Body of pancreas (tissue), 4 donors: ENCODE measurements at regions not wholly inside any gene's neighbourhood (a gene's known extent, or its start where the extent isn't known, plus 50 kb on each side); places are given as distances from the start of the nearest gene placed in this dataset.

Experiments used
- ATAC-seq: fragments of 150-250 bp; one replicate; pipeline ENCODE4 v1.9.1; 2016
- DNase-seq, 4 donors: peaks; one replicate each; pipeline ENCODE4 v3.0.0-alpha.2; 2019
- H3K27ac ChIP-seq, 4 donors: fragments of 200-600 bp; sonication (generic); 1 replicate in 3 of 4; 2 replicates in 1 of 4; pipeline versions ENCODE4 v1.5.1 to v1.6.1; 2016 to 2019; ENCODE audit warnings: mild to moderate bottlenecking in 1 of 4, mixed read lengths in 1 of 4, moderate library complexity in 1 of 4
- H3K27me3 ChIP-seq, 2 donors: fragments of 200-600 bp; sonication (generic); one replicate each; pipeline ENCODE4 v1.6.0; 2016; ENCODE audit warnings: mild to moderate bottlenecking in 1 of 2
- H3K36me3 ChIP-seq, 2 donors: fragments of 200-600 bp; sonication (generic); replicated peaks in 1 of 2; 2 replicates each; pipeline ENCODE4 v1.5.1; 2016; ENCODE audit warnings: low read depth in 2 of 2; ENCODE audit not compliant: insufficient read depth in 1 of 2
- H3K4me1 ChIP-seq: fragments of 200-600 bp; sonication (generic); one replicate; pipeline ENCODE4 v1.6.0; 2016
- H3K4me3 ChIP-seq, 2 donors: fragments of 200-600 bp; sonication (generic); 1 replicate in 1 of 2; 2 replicates in 1 of 2; pipeline ENCODE4 v1.5.1; 2016 to 2019
- H3K9me3 ChIP-seq, 3 donors: fragments of 200-600 bp; sonication (generic); 1 replicate in 2 of 3; 2 replicates in 1 of 3; pipeline ENCODE4 v1.5.1; 2016
- POLR2A ChIP-seq, 3 donors: fragments of 450-650 bp; IDR thresholded peaks; one replicate each; pipeline ENCODE4 v1.6.1; 2016; ENCODE audit warnings: antibody characterized with exemption in 3 of 3, mild to moderate bottlenecking in 2 of 3
- WGBS, 2 donors: methylation state at CpG; one replicate each; pipeline ENCODE4 v1.1.5; 2017; 5-methylcytosine and 5-hydroxymethylcytosine counted together
- intact Hi-C: fragments of 100-400 bp; cut with DNase I; formaldehyde crosslinking; loops from one replicate; pipeline ENCODE4 v1.15.1; 2023
- TF ChIP-seq, protein P1 (sequence below), 7 experiments: fragments of 450-650 bp in 4 of 7; fragments of 200-600 bp in 3 of 7; sonication (generic) in 3 of 7; IDR thresholded peaks; one replicate each; pipeline ENCODE4 v1.5.1; 2016 to 2019; ENCODE audit warnings: antibody characterized with exemption in 7 of 7

DNA sequence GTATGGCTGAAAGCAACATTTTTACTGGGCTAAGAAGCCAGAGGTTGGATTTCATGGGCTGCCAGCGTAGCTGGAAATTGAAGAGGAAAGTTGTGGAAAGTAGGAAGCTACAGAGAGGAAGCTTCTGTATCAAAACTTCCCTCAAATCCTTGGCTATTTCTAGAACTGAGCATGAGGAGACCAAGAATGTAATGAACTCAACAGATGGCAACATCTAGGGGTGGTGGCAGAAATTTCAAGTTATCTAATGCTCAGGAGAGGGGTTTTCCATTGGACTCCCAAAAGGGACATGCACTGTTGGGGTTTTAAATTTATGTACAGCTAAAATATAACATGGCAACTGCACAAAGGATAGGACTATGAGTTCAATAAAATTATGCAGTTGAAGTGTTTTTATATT lies 151.3 kb downstream of the DHRS2 start:
- 79 to 94% methylated on average over 1 of the region's 1 CpG for WGBS, 2 donors
- H3K9me3 ChIP-seq = no peaks in the 10 kb centered on the region
- intact Hi-C loops = no loop called here
- H3K4me3 ChIP-seq = no peak overlapping the region
- ATAC-seq = no peak
- H3K36me3 ChIP-seq = no peaks in the 10 kb centered on the region
- H3K27ac ChIP-seq = no peak overlapping the region
- no peaks in the 10 kb centered on the region for H3K27me3 ChIP-seq
- TF ChIP-seq, protein P1, sequence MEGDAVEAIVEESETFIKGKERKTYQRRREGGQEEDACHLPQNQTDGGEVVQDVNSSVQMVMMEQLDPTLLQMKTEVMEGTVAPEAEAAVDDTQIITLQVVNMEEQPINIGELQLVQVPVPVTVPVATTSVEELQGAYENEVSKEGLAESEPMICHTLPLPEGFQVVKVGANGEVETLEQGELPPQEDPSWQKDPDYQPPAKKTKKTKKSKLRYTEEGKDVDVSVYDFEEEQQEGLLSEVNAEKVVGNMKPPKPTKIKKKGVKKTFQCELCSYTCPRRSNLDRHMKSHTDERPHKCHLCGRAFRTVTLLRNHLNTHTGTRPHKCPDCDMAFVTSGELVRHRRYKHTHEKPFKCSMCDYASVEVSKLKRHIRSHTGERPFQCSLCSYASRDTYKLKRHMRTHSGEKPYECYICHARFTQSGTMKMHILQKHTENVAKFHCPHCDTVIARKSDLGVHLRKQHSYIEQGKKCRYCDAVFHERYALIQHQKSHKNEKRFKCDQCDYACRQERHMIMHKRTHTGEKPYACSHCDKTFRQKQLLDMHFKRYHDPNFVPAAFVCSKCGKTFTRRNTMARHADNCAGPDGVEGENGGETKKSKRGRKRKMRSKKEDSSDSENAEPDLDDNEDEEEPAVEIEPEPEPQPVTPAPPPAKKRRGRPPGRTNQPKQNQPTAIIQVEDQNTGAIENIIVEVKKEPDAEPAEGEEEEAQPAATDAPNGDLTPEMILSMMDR (IDR thresholded peaks at IDR 0.05) = no peak
- TF ChIP-seq POLR2A (IDR thresholded peaks at IDR 0.05) = no peak
- no peaks in the 10 kb centered on the region for H3K4me1 ChIP-seq
- DNase-seq = no peak

DNA sequence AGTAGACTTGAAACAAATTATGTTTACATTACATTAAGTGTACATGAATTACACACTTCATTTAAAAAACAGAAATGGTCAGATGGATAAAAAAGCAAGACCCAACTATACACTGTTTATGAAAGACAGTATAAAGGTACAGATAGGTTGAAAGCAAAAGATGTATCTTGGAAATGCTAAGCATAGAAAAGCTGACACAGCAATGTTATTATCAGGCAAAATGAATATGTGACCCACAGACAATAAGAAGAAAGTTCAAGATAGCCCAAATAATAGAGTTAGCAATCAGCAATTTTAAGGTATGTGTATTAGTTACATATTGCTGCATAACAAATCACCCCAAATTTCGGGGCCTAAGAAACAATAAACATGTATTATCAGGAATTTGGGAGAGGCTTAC lies 153.5 kb downstream of the DHRS2 start:
- intact Hi-C loops = no loop called here
- H3K27ac ChIP-seq = no peak overlapping the region
- WGBS, 2 donors = 86 to 96% methylated on average over 1 of the region's 1 CpG
- H3K36me3 ChIP-seq = no peaks in the 10 kb centered on the region
- no peak for DNase-seq
- peaks cover 5% of the 10 kb centered on the region for H3K4me1 ChIP-seq
- no peaks in the 10 kb centered on the region for H3K27me3 ChIP-seq
- no peak for ATAC-seq
- TF ChIP-seq POLR2A (IDR thresholded peaks at IDR 0.05) = no peak
- TF ChIP-seq, protein P1 (IDR thresholded peaks at IDR 0.05) = no peak
- no peaks in the 10 kb centered on the region for H3K9me3 ChIP-seq
- H3K4me3 ChIP-seq = no peak overlapping the region

DNA sequence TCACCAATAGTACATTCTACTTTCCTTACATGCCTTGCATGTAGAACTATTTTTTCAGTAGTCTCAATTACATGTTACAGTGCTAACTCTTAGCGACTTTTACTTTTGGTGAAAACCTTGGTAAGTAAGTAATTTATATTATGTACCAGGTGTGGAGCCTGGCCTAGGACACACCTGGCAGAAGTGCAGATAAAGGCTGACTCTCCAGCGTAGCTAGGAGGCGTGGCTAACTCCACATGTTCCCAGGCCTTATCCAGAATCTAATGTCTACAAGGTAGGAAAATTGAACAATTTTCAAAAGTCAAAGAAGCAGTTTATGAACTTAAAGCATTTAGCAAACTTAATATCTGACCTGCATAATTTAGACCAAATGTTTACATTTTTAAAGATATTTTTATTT lies 157.4 kb downstream of the DHRS2 start:
- Histone ChIP-seq H3K27ac (no peak overlapping the region), H3K27me3 (no peaks in the 10 kb centered on the region), H3K9me3 (no peaks in the 10 kb centered on the region), H3K36me3 (no peaks in the 10 kb centered on the region), H3K4me3 (no peak overlapping the region), H3K4me1 (peaks cover 5% of the 10 kb centered on the region)
- ATAC-seq (peak; percentile 82), DNase-seq (peak; percentile 52 to 80 (median 70))
- 26 to 27% methylated on average over 3 of the region's 3 CpGs for WGBS, 2 donors
- TF ChIP-seq, protein P1 (IDR thresholded peaks at IDR 0.05) = no peak
- no peak for TF ChIP-seq POLR2A (IDR thresholded peaks at IDR 0.05)
- intact Hi-C loops = no loop called here

GRCh38 chr14:23800811-23801210 lies 152.8 kb upstream of the DHRS4 start:
- no peak for DNase-seq
- Histone ChIP-seq H3K9me3 (no peaks in the 10 kb centered on the region), H3K4me1 (no peaks in the 10 kb centered on the region), H3K27me3 (no peaks in the 10 kb centered on the region), H3K27ac (no peak overlapping the region), H3K36me3 (no peaks in the 10 kb centered on the region), H3K4me3 (no peak overlapping the region)
- intact Hi-C loops = no loop called here
- 64 to 67% methylated on average over 3 of the region's 3 CpGs for WGBS, 2 donors
- no peak for ATAC-seq
- TF ChIP-seq, protein P1 (IDR thresholded peaks at IDR 0.05) = no peak
- no peak for TF ChIP-seq POLR2A (IDR thresholded peaks at IDR 0.05)

GRCh38 chr14:23801766-23802165 lies 151.8 kb upstream of the DHRS4 start:
- no peaks in the 10 kb centered on the region for H3K4me1 ChIP-seq
- intact Hi-C loops = no loop called here
- no peak for TF ChIP-seq POLR2A (IDR thresholded peaks at IDR 0.05)
- TF ChIP-seq, protein P1 (IDR thresholded peaks at IDR 0.05) = no peak
- 60 to 78% methylated on average over 2 of the region's 2 CpGs for WGBS, 2 donors
- H3K36me3 ChIP-seq = no peaks in the 10 kb centered on the region
- no peak overlapping the region for H3K4me3 ChIP-seq
- H3K9me3 ChIP-seq = no peaks in the 10 kb centered on the region
- ATAC-seq = no peak
- H3K27ac ChIP-seq = no peak overlapping the region
- DNase-seq = no peak
- H3K27me3 ChIP-seq = no peaks in the 10 kb centered on the region
